Chondrocyte (in vitro differentiated cells): ENCODE measurements at regions not wholly inside any gene's neighbourhood (a gene's known extent, or its start where the extent isn't known, plus 50 kb on each side); places are given as distances from the start of the nearest gene placed in this dataset.

Experiments used
- DNase-seq: peaks from one replicate; pipeline ENCODE4 v3.0.0; 2021; ENCODE audit warnings: mixed read lengths, low spot score
- H3K27ac Mint-ChIP-seq: one replicate; pipeline ENCODE4 v1.8.0; 2021; ENCODE audit warnings: mild to moderate bottlenecking, moderate library complexity, mixed read lengths; ENCODE audit not compliant: unreplicated experiment
- H3K27me3 Mint-ChIP-seq: 2 replicates; pipeline ENCODE4 v1.8.0; 2021; ENCODE audit warnings: low read depth, mixed read lengths
- H3K36me3 Mint-ChIP-seq: 2 replicates; pipeline ENCODE4 v1.8.0; 2021; ENCODE audit warnings: low read depth, mixed read lengths
- H3K4me1 Mint-ChIP-seq: 2 replicates; pipeline ENCODE4 v1.8.0; 2021; ENCODE audit warnings: low read depth, mild to moderate bottlenecking, mixed read lengths
- H3K4me3 Mint-ChIP-seq: one replicate; pipeline ENCODE4 v1.8.0; 2021; ENCODE audit warnings: mild to moderate bottlenecking, moderate library complexity, mixed read lengths; ENCODE audit not compliant: unreplicated experiment
- H3K9me3 Mint-ChIP-seq: 2 replicates; pipeline ENCODE4 v1.8.0; 2021; ENCODE audit warnings: low read depth, mixed read lengths
- TF ChIP-seq, protein P1 (sequence below): fragments of 200-600 bp; sonication (generic); IDR thresholded peaks from 2 replicates; pipeline ENCODE4 v1.5.0; 2021; ENCODE audit warnings: antibody characterized with exemption, mild to moderate bottlenecking, moderate library complexity

DNA sequence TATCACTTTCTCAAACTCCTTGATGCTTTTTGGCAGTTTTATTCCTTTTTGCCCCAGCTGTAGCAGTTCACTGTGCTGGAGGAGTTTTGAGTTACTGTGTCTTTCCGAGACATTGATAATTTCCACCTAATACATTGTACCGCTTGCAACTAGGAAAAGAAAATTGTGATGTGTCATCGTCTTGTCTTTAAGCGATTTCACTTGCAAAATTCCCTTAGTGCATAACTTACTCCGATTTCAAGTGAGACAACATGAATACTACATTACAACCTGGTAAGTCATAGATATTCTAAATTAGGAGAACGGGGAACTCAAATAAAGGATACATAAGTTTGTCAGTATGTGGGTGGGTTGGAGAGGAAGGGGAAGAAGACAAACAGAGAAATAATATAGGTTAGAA, 340.5 kb upstream of the KYNU start:
- Mint-ChIP-seq H3K4me1 (peaks cover 5% of the 10 kb centered on the region), H3K9me3 (no peaks in the 10 kb centered on the region), H3K27me3 (no peaks in the 10 kb centered on the region), H3K27ac (no peak overlapping the region), H3K4me3 (no peak overlapping the region), H3K36me3 (no peaks in the 10 kb centered on the region)
- TF ChIP-seq, protein P1, sequence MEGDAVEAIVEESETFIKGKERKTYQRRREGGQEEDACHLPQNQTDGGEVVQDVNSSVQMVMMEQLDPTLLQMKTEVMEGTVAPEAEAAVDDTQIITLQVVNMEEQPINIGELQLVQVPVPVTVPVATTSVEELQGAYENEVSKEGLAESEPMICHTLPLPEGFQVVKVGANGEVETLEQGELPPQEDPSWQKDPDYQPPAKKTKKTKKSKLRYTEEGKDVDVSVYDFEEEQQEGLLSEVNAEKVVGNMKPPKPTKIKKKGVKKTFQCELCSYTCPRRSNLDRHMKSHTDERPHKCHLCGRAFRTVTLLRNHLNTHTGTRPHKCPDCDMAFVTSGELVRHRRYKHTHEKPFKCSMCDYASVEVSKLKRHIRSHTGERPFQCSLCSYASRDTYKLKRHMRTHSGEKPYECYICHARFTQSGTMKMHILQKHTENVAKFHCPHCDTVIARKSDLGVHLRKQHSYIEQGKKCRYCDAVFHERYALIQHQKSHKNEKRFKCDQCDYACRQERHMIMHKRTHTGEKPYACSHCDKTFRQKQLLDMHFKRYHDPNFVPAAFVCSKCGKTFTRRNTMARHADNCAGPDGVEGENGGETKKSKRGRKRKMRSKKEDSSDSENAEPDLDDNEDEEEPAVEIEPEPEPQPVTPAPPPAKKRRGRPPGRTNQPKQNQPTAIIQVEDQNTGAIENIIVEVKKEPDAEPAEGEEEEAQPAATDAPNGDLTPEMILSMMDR: no peak
- DNase-seq: no peak

DNA sequence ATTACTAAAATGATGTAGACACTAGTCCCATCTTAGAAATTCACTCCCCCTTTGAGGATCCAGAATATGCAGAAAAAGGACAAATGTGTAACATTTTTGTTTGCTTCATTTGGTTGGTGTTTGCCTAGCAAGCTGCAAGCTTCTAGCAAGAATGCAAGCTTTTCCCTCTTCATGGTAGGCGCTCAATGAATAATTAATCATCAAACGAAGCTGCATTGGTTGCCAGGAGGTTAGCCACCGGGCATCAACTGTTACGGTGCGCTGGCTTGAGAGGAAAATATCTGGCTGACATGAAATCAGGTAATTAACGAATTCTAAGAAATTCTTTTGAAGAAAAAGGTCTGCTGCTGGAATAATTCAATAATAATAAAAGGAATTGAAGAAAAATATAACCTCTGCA, 341.0 kb upstream of the KYNU start:
- Mint-ChIP-seq H3K4me3 (no peak overlapping the region), H3K36me3 (no peaks in the 10 kb centered on the region), H3K27ac (no peak overlapping the region), H3K27me3 (no peaks in the 10 kb centered on the region), H3K4me1 (peaks cover 5% of the 10 kb centered on the region), H3K9me3 (no peaks in the 10 kb centered on the region)
- no peak for DNase-seq
- TF ChIP-seq, protein P1: no peak

DNA sequence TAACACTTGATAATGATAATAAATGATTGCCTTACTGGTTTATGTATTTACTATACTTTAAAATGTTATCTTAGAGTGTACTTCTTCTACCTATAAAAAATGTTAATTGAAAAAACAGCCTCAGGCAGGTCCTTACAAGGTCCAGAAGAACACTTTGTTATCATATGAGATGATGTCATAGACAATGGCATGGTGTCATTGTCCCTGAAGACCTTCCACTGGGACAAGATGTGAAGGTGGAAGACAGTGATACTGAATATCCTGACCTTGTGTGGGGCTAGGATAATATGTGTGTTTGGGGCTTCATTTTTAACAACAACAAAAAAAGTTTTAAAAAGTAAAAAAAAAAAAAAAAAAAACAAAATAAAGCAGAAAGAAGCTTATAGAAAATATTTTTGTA, 342.2 kb upstream of the KYNU start:
- Mint-ChIP-seq H3K9me3 (no peaks in the 10 kb centered on the region), H3K4me1 (peaks cover 5% of the 10 kb centered on the region), H3K4me3 (no peak overlapping the region), H3K27ac (no peak overlapping the region), H3K27me3 (no peaks in the 10 kb centered on the region), H3K36me3 (no peaks in the 10 kb centered on the region)
- no peak for DNase-seq
- TF ChIP-seq, protein P1: no peak

DNA sequence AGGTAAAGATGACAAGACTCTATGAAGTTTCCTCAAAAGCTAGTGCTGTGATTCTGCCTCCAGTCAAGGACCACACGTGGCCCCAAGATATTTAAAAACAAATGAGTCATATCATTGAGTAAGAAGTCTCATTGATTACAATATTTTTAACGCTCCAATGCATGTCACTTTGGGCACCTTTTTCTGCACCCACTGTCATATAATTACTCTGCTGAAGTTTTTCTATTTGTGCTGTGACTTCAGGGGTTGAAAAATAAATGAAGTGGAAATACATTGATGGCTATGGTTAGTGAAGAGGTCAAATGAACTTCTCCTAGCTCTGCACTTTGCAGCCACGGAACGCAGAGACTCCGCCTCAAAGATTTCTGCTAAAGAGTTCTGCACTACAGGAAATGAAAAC, 344.3 kb upstream of the KYNU start:
- H3K4me3 Mint-ChIP-seq: no peak overlapping the region
- no peaks in the 10 kb centered on the region for H3K27me3 Mint-ChIP-seq
- H3K36me3 Mint-ChIP-seq: no peaks in the 10 kb centered on the region
- no peak overlapping the region for H3K27ac Mint-ChIP-seq
- H3K9me3 Mint-ChIP-seq: no peaks in the 10 kb centered on the region
- TF ChIP-seq, protein P1: no peak
- no peak for DNase-seq
- peaks cover 5% of the 10 kb centered on the region for H3K4me1 Mint-ChIP-seq

DNA sequence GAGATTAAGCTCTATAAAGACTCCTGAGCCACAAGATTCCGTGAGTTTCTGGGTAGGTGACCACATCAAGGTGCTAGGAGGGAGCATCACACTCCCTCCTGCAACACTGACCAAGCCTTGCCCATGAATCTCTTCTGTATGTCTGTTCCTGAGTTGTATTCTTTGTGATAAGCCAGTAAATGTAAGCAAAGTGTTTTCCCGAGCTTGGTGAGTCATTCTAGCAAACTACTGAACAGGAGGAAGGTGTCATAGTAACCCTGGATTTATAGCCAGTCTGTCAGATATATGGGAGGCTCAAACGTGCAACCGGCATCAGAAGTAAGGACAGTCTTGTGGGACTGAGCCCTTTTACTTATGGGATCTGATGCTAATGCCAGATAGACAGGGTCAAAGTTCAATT, 346.1 kb upstream of the KYNU start:
- TF ChIP-seq, protein P1: no peak
- Mint-ChIP-seq H3K4me3 (no peak overlapping the region), H3K27ac (no peak overlapping the region), H3K9me3 (no peaks in the 10 kb centered on the region), H3K4me1 (no peaks in the 10 kb centered on the region), H3K36me3 (no peaks in the 10 kb centered on the region), H3K27me3 (no peaks in the 10 kb centered on the region)
- DNase-seq: no peak
